ENCODE measurements at regions not wholly inside any gene's neighbourhood (a gene's known extent, or its start where the extent isn't known, plus 50 kb on each side); places are given as distances from the start of the nearest gene placed in this dataset.

DNA sequence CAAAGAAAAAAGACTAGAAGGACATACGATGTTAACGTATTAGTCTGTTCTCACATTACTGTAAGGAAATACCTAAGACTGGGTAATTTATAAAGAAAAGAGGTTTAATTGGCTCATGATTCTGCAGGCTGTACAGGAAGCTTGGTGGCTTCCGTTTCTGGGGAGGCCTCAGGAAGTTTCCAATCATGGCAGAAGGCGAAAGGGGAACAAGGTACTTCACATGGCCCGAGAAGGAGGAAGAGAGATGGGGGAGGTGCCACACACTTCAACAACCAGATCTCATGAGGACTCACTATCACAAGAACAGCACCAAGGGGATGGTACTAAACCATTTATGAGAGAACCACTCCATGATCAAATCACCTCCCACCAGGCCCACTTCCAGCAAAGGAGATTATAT is 110.1 kb downstream of the CARTPT start:
- TF ChIP-seq, protein P1, sequence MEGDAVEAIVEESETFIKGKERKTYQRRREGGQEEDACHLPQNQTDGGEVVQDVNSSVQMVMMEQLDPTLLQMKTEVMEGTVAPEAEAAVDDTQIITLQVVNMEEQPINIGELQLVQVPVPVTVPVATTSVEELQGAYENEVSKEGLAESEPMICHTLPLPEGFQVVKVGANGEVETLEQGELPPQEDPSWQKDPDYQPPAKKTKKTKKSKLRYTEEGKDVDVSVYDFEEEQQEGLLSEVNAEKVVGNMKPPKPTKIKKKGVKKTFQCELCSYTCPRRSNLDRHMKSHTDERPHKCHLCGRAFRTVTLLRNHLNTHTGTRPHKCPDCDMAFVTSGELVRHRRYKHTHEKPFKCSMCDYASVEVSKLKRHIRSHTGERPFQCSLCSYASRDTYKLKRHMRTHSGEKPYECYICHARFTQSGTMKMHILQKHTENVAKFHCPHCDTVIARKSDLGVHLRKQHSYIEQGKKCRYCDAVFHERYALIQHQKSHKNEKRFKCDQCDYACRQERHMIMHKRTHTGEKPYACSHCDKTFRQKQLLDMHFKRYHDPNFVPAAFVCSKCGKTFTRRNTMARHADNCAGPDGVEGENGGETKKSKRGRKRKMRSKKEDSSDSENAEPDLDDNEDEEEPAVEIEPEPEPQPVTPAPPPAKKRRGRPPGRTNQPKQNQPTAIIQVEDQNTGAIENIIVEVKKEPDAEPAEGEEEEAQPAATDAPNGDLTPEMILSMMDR (IDR thresholded peaks at IDR 0.05) = no peak
- no peak for TF ChIP-seq POLR2A (IDR thresholded peaks at IDR 0.05)

All from thyroid gland (tissue), 4 donors.